Transverse colon (tissue), 4 donors: ENCODE measurements at regions not wholly inside any gene's neighbourhood (a gene's known extent, or its start where the extent isn't known, plus 50 kb on each side); places are given as distances from the start of the nearest gene placed in this dataset.

Experiments
- DNase-seq: peaks from one replicate; pipeline ENCODE4 v3.0.0-alpha.2; 2019
- H3K27ac ChIP-seq, 4 donors: fragments of 200-600 bp; sonication (generic); 2 replicates each; pipeline ENCODE4 v1.5.1; 2016 to 2018; ENCODE audit warnings: inconsistent platforms in 4 of 4
- H3K27me3 ChIP-seq: fragments of 200-600 bp; sonication (generic); 2 replicates; pipeline ENCODE4 v1.5.1; 2017; ENCODE audit warnings: inconsistent platforms
- H3K36me3 ChIP-seq, 4 donors: fragments of 200-600 bp; sonication (generic); 2 replicates each; pipeline ENCODE4 v1.5.1; 2017 to 2019; ENCODE audit warnings: inconsistent platforms in 4 of 4
- H3K4me1 ChIP-seq, 4 donors: fragments of 200-600 bp; sonication (generic); 2 replicates each; pipeline ENCODE4 v1.5.1; 2017 to 2020; ENCODE audit warnings: inconsistent platforms in 4 of 4
- H3K4me3 ChIP-seq, 4 donors: fragments of 200-600 bp; sonication (generic); 1 replicate in 1 of 4; 2 replicates in 3 of 4; pipeline versions ENCODE4 v1.5.1 to v1.6.1; 2017 to 2019; ENCODE audit warnings: inconsistent platforms in 4 of 4
- H3K9me3 ChIP-seq, 2 donors: fragments of 200-600 bp; sonication (generic); 2 replicates each; pipeline ENCODE4 v1.5.1; 2017 to 2019; ENCODE audit warnings: inconsistent platforms in 2 of 2
- CTCF ChIP-seq, 5 experiments: fragments of 200-600 bp in 3 of 5; fragments of 450-650 bp in 2 of 5; sonication (generic) in 3 of 5; IDR thresholded peaks; 1 replicate in 2 of 5; 2 replicates in 3 of 5; pipeline ENCODE4 v1.5.1; 2016 to 2017; ENCODE audit warnings: antibody characterized with exemption in 5 of 5, inconsistent platforms in 3 of 5, mild to moderate bottlenecking in 2 of 5, moderate library complexity in 1 of 5
- EP300 ChIP-seq: sonication (generic); formaldehyde crosslinking; IDR thresholded peaks from one replicate; pipeline ENCODE4 v1.6.1; 2017; ENCODE audit warnings: antibody characterized with exemption, low read depth
- POLR2A ChIP-seq: fragments of 450-650 bp; IDR thresholded peaks from one replicate; pipeline ENCODE4 v1.6.1; 2016; ENCODE audit warnings: antibody characterized with exemption, mild to moderate bottlenecking, moderate library complexity
- POLR2AphosphoS5 ChIP-seq, 3 donors: sonication (generic); formaldehyde crosslinking; IDR thresholded peaks; one replicate each; pipeline ENCODE4 v1.6.1; 2016; ENCODE audit warnings: antibody characterized with exemption in 3 of 3
- WGBS, 2 donors: methylation state at CpG; one replicate each; pipeline ENCODE4 v1.1.5; 2018; ENCODE audit warnings: low coverage in 1 of 2; 5-methylcytosine and 5-hydroxymethylcytosine counted together
- in situ Hi-C, 4 donors: fragments of 200-750 bp; cut with MboI; loops; one replicate each; pipeline versions ENCODE4 v1.15.0 to v1.15.1; 2017; ENCODE audit warnings: low sequenced_read_pairs in 3 of 4, low pct_ligation_motif_present in 1 of 4, low pct_unique_long_range_greater_than_20kb in 1 of 4
- intact Hi-C: fragments of 100-400 bp; cut with DNase I; formaldehyde crosslinking; loops from one replicate; pipeline ENCODE4 v1.15.1; 2023; ENCODE audit warnings: low total_unique reads

- Histone ChIP-seq H3K27ac (no peak overlapping the region), H3K9me3 (no peaks in the 10 kb centered on the region), H3K36me3 (no peaks in the 10 kb centered on the region), H3K27me3 (no peaks in the 10 kb centered on the region), H3K4me3 (no peak overlapping the region), H3K4me1 (no peaks in the 10 kb centered on the region)
- TF ChIP-seq POLR2AphosphoS5 (IDR thresholded peaks at IDR 0.05), result no peak
- no peak for TF ChIP-seq POLR2A
- no peak for TF ChIP-seq EP300
- TF ChIP-seq CTCF (IDR thresholded peaks at IDR 0.05), result no peak
- in situ Hi-C loops (no loop called here), intact Hi-C loops (no loop called here)
- 65 to 71% methylated on average over 1 of the region's 1 CpG for WGBS, 2 donors
- DNase-seq, result no peak
Observed at GRCh38 chrX:20740443-20740842, 473.7 kb upstream of the RPS6KA3 start.

GRCh38 chrX:20739038-20739745 is 472.5 kb upstream of the RPS6KA3 start:
- in situ Hi-C loops, result no loop called here
- no peaks in the 10 kb centered on the region for H3K4me1 ChIP-seq
- H3K9me3 ChIP-seq, result no peaks in the 10 kb centered on the region
- TF ChIP-seq EP300, result no peak
- TF ChIP-seq POLR2A, result no peak
- TF ChIP-seq POLR2AphosphoS5 (IDR thresholded peaks at IDR 0.05), result no peak
- TF ChIP-seq CTCF (IDR thresholded peaks at IDR 0.05), result no peak
- no peak overlapping the region for H3K4me3 ChIP-seq
- WGBS, 2 donors, result 36 to 52% methylated on average over 2 to 3 of the region's 3 CpGs
- no peak for DNase-seq
- no peaks in the 10 kb centered on the region for H3K36me3 ChIP-seq
- intact Hi-C loops, result no loop called here
- no peaks in the 10 kb centered on the region for H3K27me3 ChIP-seq
- no peak overlapping the region for H3K27ac ChIP-seq

GRCh38 chrX:20729416-20729815 is 462.7 kb upstream of the RPS6KA3 start:
- no peaks in the 10 kb centered on the region for H3K4me1 ChIP-seq
- H3K27ac ChIP-seq, result no peak overlapping the region
- H3K4me3 ChIP-seq, result no peak overlapping the region
- in situ Hi-C loops, result no loop called here
- intact Hi-C loops, result no loop called here
- no peak for TF ChIP-seq POLR2A
- TF ChIP-seq CTCF (IDR thresholded peaks at IDR 0.05), result no peak
- TF ChIP-seq EP300, result no peak
- no peak for TF ChIP-seq POLR2AphosphoS5 (IDR thresholded peaks at IDR 0.05)
- H3K27me3 ChIP-seq, result no peaks in the 10 kb centered on the region
- DNase-seq, result no peak
- H3K36me3 ChIP-seq, result no peaks in the 10 kb centered on the region
- 19 to 36% methylated on average over 1 of the region's 1 CpG for WGBS, 2 donors
- no peaks in the 10 kb centered on the region for H3K9me3 ChIP-seq

GRCh38 chrX:20727447-20727846 is 460.7 kb upstream of the RPS6KA3 start:
- no peak overlapping the region for H3K4me3 ChIP-seq
- H3K27ac ChIP-seq, result no peak overlapping the region
- intact Hi-C loops, result no loop called here
- 32 to 40% methylated on average over 1 of the region's 1 CpG for WGBS, 2 donors
- no peaks in the 10 kb centered on the region for H3K9me3 ChIP-seq
- no peaks in the 10 kb centered on the region for H3K36me3 ChIP-seq
- in situ Hi-C loops, result no loop called here
- no peaks in the 10 kb centered on the region for H3K27me3 ChIP-seq
- no peaks in the 10 kb centered on the region for H3K4me1 ChIP-seq
- no peak for DNase-seq
- TF ChIP-seq CTCF (IDR thresholded peaks at IDR 0.05) (no peak), POLR2AphosphoS5 (IDR thresholded peaks at IDR 0.05) (no peak), POLR2A (no peak), EP300 (no peak)
